GM20431 (cell line): ENCODE measurements at regions not wholly inside any gene's neighbourhood (a gene's known extent, or its start where the extent isn't known, plus 50 kb on each side); places are given as distances from the start of the nearest gene placed in this dataset.
"Not testable (repeated sequence)": the region's sequence is repeated elsewhere in the genome, so short reads cannot be mapped to it uniquely, and the experiment has no call there.

Source experiments
- in situ Hi-C: fragments of 300-500 bp; cut with MseI, MboI; formaldehyde crosslinking; loops from one replicate; pipeline ENCODE4 v1.15.0; 2020; ENCODE audit warnings: low sequenced_read_pairs; ENCODE audit not compliant: unreplicated experiment

DNA sequence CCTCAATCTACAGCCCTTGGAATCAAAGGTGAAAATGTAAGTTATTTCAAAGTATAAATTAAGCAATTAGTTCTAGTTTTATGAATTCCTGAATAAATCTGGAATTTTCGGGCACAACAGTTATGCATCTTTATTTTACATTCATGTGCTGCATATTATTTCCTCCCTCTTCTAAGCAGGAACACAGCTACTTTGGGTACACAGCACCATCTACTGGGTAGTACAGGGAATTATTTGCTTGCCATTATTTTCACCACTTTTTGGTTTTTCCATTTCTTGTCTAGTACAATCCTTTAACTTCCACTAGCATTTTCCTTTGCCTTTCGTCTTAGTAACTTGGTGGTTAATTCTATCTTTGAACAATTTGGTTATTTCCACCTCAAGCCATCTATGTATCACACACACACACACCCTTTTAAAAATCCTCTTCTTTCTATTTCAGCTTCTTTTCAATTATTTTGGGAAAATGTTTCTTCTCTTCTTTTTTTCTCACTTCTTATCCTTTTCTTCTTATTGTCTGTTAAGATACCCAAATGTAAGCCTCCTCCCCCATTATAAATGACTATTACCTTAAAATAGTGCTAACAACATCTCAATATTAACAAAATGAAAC lies 451.0 kb downstream of the MFSD1 start:
- in situ Hi-C loops = loop anchor here (10.0 kb wide), 1 partner anchor 408 kb away; no protein-coding TSS in a partner anchor

DNA sequence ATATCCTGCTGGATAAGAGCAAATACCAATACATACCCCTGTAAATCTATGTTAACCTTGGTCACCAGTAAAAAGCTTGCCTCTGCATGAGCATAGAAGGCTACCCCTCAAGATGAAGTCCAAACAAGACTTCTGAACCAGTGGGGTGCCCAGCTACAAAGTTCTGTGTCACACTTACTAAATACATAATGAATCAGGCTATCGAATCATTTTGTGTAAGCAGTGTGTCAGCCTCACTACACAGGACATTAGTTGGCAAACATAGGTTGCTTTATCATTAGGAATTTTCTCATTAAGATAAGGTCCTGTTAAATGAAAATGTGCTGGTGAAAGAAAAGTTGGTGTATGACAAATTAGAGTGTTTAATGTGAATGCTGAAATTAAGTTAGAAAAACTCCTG lies 452.0 kb downstream of the MFSD1 start:
- in situ Hi-C loops = loop anchor here (10.0 kb wide), 1 partner anchor 409 kb away; no protein-coding TSS in a partner anchor

DNA sequence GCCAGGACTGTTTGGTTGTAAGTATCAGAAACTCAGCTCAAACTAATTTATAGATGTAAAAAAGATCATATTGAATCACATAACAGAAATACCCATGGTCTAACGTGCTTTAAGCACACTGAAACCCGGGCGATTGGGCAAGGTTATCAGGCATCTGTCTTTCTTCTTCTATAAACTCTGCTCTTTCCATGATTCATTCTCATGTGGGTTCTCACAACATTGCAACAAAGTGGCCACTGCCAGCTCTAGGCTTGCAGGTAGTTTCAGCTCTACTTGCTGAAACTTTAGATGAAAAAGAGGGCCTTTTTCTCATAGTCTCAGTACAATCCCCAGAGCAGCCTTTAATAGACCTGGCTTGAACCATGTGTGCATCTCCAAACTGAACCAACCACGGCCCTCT lies 456.1 kb downstream of the MFSD1 start:
- in situ Hi-C loops = loop anchor here (10.0 kb wide), 1 partner anchor 413 kb away; no protein-coding TSS in a partner anchor

DNA sequence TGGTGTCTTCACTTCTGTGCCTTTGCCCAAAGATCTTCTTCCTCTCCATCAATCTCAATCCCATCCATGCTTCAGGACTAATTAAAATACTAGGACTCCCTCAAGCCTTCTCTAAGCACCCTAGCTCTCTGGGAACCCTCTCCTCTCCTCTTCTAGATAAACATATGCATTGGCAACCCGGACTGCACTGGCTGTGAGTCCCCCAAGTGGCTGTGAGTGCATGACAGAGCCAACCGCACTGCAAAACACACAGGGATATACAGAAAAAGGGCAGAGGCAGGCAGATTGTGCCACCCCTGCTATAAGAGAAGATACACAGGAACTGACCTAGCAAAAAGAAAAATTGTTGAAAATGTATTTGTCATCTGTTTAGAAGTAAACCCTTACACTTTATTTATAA lies 457.1 kb downstream of the MFSD1 start:
- in situ Hi-C loops = loop anchor here (10.0 kb wide), 1 partner anchor 414 kb away; no protein-coding TSS in a partner anchor

GRCh38 chr3:159260049-159260662 lies 458.3 kb downstream of the MFSD1 start:
- in situ Hi-C loops = no loop called here

DNA sequence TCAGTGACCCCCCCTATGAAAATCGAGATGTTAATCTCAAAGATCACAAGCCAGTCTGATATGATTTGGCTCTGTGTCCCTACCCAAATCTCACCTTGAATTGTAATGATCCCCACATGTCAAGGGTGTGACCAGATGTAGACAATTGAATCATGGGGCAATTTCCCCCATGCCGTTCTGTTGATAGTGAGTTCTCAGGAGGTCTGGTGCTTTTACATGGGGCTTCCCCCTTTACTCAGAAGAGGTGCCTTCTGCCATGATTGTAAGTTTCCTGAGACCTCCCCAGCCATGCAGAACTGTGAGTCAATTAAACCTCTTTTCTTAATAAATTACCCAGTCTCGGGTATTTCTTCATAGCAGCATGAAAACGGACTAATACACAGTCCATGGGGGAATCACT lies 459.5 kb downstream of the MFSD1 start:
- in situ Hi-C loops = not testable (repeated sequence)

GRCh38 chr3:159263750-159264553 lies 462.1 kb downstream of the MFSD1 start:
- in situ Hi-C loops = no loop called here

- in situ Hi-C loops = no loop called here
Measured at GRCh38 chr3:159265705-159266104, 463.9 kb downstream of the MFSD1 start.

GRCh38 chr3:159266779-159267178 lies 464.9 kb downstream of the MFSD1 start:
- in situ Hi-C loops = no loop called here

GRCh38 chr3:159271799-159272512 lies 470.1 kb downstream of the MFSD1 start:
- in situ Hi-C loops = no loop called here

DNA sequence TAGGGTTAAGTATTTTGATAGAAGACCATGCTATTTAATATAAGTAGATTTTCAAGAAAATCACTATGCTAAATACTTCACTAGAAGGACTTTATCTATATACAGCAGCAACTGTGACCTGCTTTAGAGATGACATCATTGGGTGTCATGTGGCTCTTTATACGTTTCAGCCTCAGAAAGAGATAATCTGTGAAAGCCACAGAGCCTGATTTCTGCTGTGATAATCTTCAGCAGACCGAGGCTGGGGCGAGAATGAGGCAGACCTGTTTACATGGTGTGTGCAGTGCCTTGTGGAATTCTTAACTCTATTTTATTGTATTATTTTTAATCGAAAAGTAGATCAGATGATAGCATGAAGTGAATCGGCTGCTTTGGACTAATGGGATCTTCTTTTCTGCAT lies 471.2 kb downstream of the MFSD1 start:
- in situ Hi-C loops = no loop called here

DNA sequence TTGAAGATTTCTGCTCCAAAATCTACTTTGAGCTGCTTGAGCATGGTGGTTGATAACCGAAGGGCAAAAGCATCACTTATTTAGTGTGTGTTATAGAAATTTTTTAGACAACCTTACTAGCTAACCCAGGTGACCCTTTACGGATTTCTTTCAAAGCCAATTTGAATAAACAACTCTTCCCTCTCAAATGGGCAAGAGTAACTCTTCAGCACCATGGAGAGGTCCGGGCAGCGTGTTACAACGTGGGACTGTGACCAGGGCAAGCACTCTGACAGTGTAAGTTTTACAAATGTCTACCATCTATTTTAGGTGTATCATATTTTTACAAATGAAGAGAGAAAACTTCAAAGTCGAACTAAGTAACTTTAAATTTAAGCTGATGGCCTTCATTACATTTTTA lies 471.8 kb downstream of the MFSD1 start:
- in situ Hi-C loops = no loop called here

DNA sequence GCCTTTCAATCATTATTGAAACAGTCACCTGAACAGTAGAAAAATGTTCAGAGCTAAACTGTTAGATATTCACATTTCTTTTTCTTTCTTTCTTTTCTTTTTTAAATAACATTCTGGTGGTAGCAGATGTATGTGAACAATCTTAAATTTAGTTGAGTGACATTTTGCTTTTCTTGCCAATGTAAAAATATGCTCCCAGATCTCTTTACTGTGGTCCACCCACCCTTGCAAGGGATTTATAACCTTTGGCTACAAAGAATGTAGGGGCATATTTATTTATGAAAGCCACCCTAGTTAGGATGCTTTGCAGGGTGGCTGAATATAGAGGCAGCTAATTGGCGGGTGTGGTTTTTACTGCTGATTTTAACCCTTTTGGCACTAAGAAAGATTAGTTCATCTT lies 473.9 kb downstream of the MFSD1 start:
- in situ Hi-C loops = no loop called here

DNA sequence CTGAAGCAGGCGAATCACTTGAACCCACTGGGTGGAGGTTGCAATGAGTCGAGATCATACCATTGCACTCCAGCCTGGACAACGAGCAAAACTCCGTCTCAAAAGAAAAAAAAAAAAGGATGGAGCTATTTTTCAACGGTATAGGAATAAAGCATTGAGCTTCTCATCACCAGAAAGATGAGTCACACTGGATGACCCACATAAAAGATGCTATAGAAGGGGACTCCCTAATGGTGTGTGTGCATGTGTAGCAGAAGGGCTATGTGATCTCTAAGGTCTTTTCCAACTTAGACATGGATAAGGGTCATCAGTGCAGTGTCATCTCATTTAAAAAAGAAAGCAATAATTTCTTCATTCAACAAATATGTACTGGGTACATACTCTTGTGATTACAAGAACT lies 476.0 kb downstream of the MFSD1 start:
- in situ Hi-C loops = no loop called here

DNA sequence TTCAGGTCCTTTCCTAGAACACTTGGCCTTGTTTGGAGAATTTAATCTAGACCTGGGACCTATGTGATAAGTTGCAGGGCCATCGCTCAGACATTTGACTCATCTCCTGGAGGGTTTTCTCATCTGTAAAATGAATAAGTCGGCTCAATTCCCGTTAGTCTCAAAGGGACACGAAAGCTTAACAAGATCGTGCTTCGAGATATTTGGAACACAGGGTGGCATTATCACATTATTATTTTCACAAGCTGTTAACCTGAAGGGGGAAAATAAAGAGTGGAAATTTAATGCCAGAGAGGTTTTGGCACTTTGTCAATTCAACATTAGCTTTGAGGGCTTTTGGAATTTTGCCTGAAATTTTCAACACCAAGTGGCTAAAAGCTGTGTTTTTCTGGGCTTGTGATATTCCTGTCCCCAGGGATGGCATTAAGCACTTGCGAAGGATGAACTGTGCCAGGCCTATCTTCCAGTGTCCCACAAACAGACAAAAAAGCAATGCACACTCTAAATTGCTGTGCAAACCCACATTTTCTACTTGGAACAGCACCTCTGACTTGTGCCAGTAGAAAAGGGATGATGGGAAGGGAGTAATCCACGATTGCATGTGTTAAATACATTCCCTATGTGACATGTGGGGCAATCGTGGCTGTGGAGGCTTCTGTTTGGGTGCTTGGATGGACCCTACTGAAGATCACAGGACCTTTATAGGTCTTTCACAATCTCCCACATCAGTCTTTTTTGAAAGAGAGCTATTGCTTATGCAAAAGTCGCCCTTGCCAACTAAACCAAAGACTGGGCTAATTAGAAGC lies 478.7 kb downstream of the MFSD1 start:
- in situ Hi-C loops = no loop called here

GRCh38 chr3:159293493-159293892 lies 491.6 kb downstream of the MFSD1 start:
- in situ Hi-C loops = no loop called here

GRCh38 chr3:159301961-159302360 lies 500.1 kb downstream of the MFSD1 start:
- in situ Hi-C loops = no loop called here

- in situ Hi-C loops = no loop called here
Measured at GRCh38 chr3:159305017-159305416, 503.2 kb downstream of the MFSD1 start.

DNA sequence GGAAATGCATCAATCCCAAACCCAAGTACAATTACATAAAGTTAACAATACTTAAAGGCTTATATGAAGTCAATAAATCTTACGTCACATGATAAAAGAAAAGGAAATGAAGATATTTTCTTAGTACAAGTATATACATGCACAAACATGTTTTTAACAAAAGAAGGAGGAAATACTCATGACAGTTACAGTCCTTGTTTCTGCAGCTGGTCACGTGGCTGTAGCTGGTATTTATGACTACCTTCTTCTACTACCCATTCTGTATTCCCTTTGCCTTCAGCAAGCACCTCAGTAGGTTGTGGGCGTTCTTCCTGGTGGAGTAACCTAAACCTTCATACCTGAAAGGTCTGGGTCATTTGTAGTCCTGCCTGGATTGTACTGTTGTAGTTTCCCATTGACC lies 514.9 kb downstream of the MFSD1 start:
- in situ Hi-C loops = not testable (repeated sequence)

DNA sequence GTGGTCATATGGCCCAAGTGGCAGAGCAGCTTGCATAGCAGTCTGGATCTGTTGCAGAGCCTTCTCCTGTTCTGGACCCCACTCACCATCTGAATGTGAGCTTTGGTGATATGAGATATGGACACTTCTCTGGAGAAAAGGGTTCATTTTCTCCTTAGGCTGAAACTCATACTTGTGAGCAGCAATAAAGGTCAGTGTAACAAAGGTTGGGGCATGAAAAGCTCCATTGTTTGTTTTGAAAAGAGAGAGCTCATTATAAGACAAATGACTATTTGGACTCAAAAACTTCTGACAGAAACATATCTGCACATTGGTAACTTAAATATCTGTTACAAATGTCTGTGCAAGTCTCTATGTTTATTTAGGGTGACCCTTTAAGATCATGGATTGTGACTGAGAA lies 517.3 kb downstream of the MFSD1 start:
- in situ Hi-C loops = no loop called here
